ENCODE measurements at regions not wholly inside any gene's neighbourhood (a gene's known extent, or its start where the extent isn't known, plus 50 kb on each side); places are given as distances from the start of the nearest gene placed in this dataset.

GRCh38 chr7:17681965-17682364 is 258.3 kb downstream of the SNX13 start:
- no peaks in the 10 kb centered on the region for H4K20me1 ChIP-seq (ENCODE audit: insufficient read depth, poor library complexity, severe bottlenecking)
- TF ChIP-seq CTCF (IDR thresholded peaks at IDR 0.05; ENCODE audit: poor library complexity): no peak
- no peak for TF ChIP-seq EZH2phosphoT487 (IDR thresholded peaks at IDR 0.05; ENCODE audit: low read depth, severe bottlenecking, unreplicated experiment)
- no peak for TF ChIP-seq EZH2 (IDR thresholded peaks at IDR 0.05; ENCODE audit: borderline replicate concordance)
- H3K9me3 ChIP-seq (ENCODE audit: low read depth): no peaks in the 10 kb centered on the region
- H3K4me1 ChIP-seq (ENCODE audit: insufficient read depth): peaks cover 17% of the 10 kb centered on the region
- H3K79me2 ChIP-seq: no peaks in the 10 kb centered on the region
- H3K4me3 ChIP-seq: no peak overlapping the region
- no peaks in the 10 kb centered on the region for H3K36me3 ChIP-seq (replicated peaks; ENCODE audit: insufficient read depth, low read depth)
- WGBS (ENCODE audit: low lambda C conversion rate, missing lambda C conversion rate): 83% methylated on average over 4 of the region's 4 CpGs
- no peak overlapping the region for H3K27ac ChIP-seq
- no peaks in the 10 kb centered on the region for H3K27me3 ChIP-seq
- no peak for DNase-seq (ENCODE audit: low spot score)
- H2AFZ ChIP-seq: no peak overlapping the region
- H3K4me2 ChIP-seq: no peak overlapping the region
- H3K9me2 ChIP-seq (replicated peaks; ENCODE audit: insufficient read depth): no peaks in the 10 kb centered on the region

DNA sequence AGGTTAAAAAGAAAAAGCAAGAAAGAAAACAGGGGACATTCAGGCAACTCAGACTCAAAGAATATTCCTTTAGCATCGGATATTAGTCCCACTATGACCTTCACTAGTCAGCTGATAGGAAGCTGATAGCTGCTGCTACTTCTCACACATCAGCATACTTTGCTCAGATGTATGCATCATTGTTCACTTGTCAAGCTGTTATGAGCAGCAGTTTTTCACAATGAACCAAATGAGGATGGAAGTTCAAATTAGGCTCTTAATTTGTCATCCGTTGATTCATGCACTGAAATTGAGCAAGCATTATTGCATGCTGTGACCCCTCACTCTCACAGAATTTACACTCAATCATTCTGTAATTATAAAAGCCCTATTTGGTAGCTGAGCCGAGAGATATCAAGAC is 257.7 kb downstream of the SNX13 start:
- H2AFZ ChIP-seq: no peak overlapping the region
- DNase-seq (ENCODE audit: low spot score): no peak
- no peaks in the 10 kb centered on the region for H3K9me3 ChIP-seq (ENCODE audit: low read depth)
- H3K36me3 ChIP-seq (replicated peaks; ENCODE audit: insufficient read depth, low read depth): no peaks in the 10 kb centered on the region
- 88% methylated on average over 3 of the region's 3 CpGs for WGBS (ENCODE audit: low lambda C conversion rate, missing lambda C conversion rate)
- peaks cover 17% of the 10 kb centered on the region for H3K4me1 ChIP-seq (ENCODE audit: insufficient read depth)
- no peak overlapping the region for H3K4me2 ChIP-seq
- no peak overlapping the region for H3K4me3 ChIP-seq
- H3K27ac ChIP-seq: no peak overlapping the region
- H4K20me1 ChIP-seq (ENCODE audit: insufficient read depth, poor library complexity, severe bottlenecking): no peaks in the 10 kb centered on the region
- H3K9me2 ChIP-seq (replicated peaks; ENCODE audit: insufficient read depth): no peaks in the 10 kb centered on the region
- H3K79me2 ChIP-seq: no peaks in the 10 kb centered on the region
- TF ChIP-seq EZH2phosphoT487 (IDR thresholded peaks at IDR 0.05; ENCODE audit: low read depth, severe bottlenecking, unreplicated experiment): no peak
- no peak for TF ChIP-seq CTCF (IDR thresholded peaks at IDR 0.05; ENCODE audit: poor library complexity)
- TF ChIP-seq EZH2 (IDR thresholded peaks at IDR 0.05; ENCODE audit: borderline replicate concordance): no peak
- no peaks in the 10 kb centered on the region for H3K27me3 ChIP-seq

DNA sequence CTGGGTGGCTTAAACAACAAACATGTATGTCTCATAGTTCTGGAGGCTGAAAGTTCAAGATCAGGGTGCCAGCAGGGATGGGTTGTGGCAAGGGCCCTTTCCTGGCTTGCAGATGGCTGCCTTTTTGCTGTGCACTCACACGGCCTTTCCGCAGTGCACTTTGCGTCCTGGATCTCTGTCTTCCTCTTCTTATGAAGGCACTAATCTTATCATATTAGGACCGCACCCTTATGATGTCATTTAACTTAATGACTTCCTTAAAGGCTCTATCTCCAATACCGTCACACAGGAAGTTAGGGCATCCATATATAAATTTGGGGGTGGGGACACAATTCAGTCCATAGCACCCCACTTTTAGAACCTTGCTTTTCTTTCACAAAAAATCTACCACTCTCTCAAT is 255.2 kb downstream of the SNX13 start:
- Histone ChIP-seq H4K20me1 (ENCODE audit: insufficient read depth, poor library complexity, severe bottlenecking) (no peaks in the 10 kb centered on the region), H3K4me2 (no peak overlapping the region), H3K27ac (no peak overlapping the region), H3K79me2 (no peaks in the 10 kb centered on the region), H3K4me1 (ENCODE audit: insufficient read depth) (peaks cover 6% of the 10 kb centered on the region), H3K9me2 (replicated peaks; ENCODE audit: insufficient read depth) (no peaks in the 10 kb centered on the region), H2AFZ (no peak overlapping the region), H3K9me3 (ENCODE audit: low read depth) (no peaks in the 10 kb centered on the region), H3K36me3 (replicated peaks; ENCODE audit: insufficient read depth, low read depth) (no peaks in the 10 kb centered on the region), H3K27me3 (no peaks in the 10 kb centered on the region), H3K4me3 (no peak overlapping the region)
- no peak for TF ChIP-seq EZH2 (IDR thresholded peaks at IDR 0.05; ENCODE audit: borderline replicate concordance)
- no peak for TF ChIP-seq EZH2phosphoT487 (IDR thresholded peaks at IDR 0.05; ENCODE audit: low read depth, severe bottlenecking, unreplicated experiment)
- no peak for TF ChIP-seq CTCF (IDR thresholded peaks at IDR 0.05; ENCODE audit: poor library complexity)
- WGBS (ENCODE audit: low lambda C conversion rate, missing lambda C conversion rate): 94% methylated on average over 5 of the region's 5 CpGs
- no peak for DNase-seq (ENCODE audit: low spot score)

GRCh38 chr7:17687361-17687760 is 252.9 kb downstream of the SNX13 start:
- Histone ChIP-seq H3K9me3 (ENCODE audit: low read depth) (no peaks in the 10 kb centered on the region), H3K27me3 (no peaks in the 10 kb centered on the region), H3K79me2 (no peaks in the 10 kb centered on the region), H3K4me3 (no peak overlapping the region), H3K27ac (no peak overlapping the region), H3K4me2 (no peak overlapping the region), H3K4me1 (ENCODE audit: insufficient read depth) (no peaks in the 10 kb centered on the region), H2AFZ (no peak overlapping the region), H3K36me3 (replicated peaks; ENCODE audit: insufficient read depth, low read depth) (no peaks in the 10 kb centered on the region), H3K9me2 (replicated peaks; ENCODE audit: insufficient read depth) (no peaks in the 10 kb centered on the region), H4K20me1 (ENCODE audit: insufficient read depth, poor library complexity, severe bottlenecking) (no peaks in the 10 kb centered on the region)
- WGBS (ENCODE audit: low lambda C conversion rate, missing lambda C conversion rate): 98% methylated on average over 2 of the region's 2 CpGs
- TF ChIP-seq EZH2phosphoT487 (IDR thresholded peaks at IDR 0.05; ENCODE audit: low read depth, severe bottlenecking, unreplicated experiment) (no peak), EZH2 (IDR thresholded peaks at IDR 0.05; ENCODE audit: borderline replicate concordance) (no peak), CTCF (IDR thresholded peaks at IDR 0.05; ENCODE audit: poor library complexity) (no peak)
- no peak for DNase-seq (ENCODE audit: low spot score)
